ENCODE measurements at regions not wholly inside any gene's neighbourhood (a gene's known extent, or its start where the extent isn't known, plus 50 kb on each side); places are given as distances from the start of the nearest gene placed in this dataset.
A peak's percentile ranks its signal among the peaks of the same experiment; 100 is the strongest.
"Not testable (repeated sequence)": the region's sequence is repeated elsewhere in the genome, so short reads cannot be mapped to it uniquely, and the experiment has no call there.

- peak in 9 of 11 experiments; percentile 13 to 70 (median 43); a peak in 11 of 22 replicates for TF ChIP-seq Cebpa-rat (IDR thresholded peaks at IDR 0.05)
- not testable (repeated sequence) for H3K4me3 ChIP-seq, H3K27me3 ChIP-seq, H3K4me2 ChIP-seq, H4K20me1 ChIP-seq, H3K36me3 ChIP-seq, H3K9ac ChIP-seq, H3K27ac ChIP-seq
- peaks cover 0 to 38% (median 0%) of the 10 kb centered on the region in 10 experiments; a peak in 7 of 20 replicates for H3K4me1 ChIP-seq
- H3K9me3 ChIP-seq (replicated peaks in 1 of 11): peaks cover 0 to 12% (median 4%) of the 10 kb centered on the region in 11 experiments; a peak in 9 of 22 replicates
These were observed 447.3 kb downstream of the OTOL1 start for GRCh38 chr3:161943801-161944345.

DNA sequence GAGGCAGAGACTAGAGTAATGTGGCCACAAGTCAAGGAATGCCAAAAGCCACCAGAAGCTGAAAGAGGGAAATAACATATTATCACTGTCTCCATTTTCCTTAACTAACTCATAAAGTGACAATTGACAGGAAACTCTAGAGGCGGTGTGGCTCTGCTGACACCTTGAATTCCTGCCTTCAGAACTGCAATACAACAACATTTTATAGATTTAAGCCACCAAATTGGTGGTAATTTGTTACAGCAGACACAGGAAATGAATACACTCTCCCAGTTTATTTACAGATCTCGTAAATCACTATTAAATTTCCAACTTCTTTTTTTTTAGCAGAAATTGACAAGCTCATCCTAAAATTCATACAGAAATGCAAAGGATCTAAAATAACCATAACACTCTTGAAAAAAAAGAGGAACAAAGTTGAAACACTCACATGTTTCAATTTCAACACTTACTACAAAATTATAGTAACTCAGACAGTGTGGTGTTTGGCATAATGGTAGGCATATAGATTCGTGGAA, 449.9 kb downstream of the OTOL1 start:
- Histone ChIP-seq H3K9me3 (replicated peaks in 1 of 11) (peaks cover 0 to 22% (median 4%) of the 10 kb centered on the region in 11 experiments; a peak in 9 of 22 replicates), H3K4me1 (peaks cover 0 to 21% (median 0%) of the 10 kb centered on the region in 10 experiments; a peak in 7 of 20 replicates), H3K27me3 (no peaks in the 10 kb centered on the region), H4K20me1 (no peaks in the 10 kb centered on the region), H3K4me3 (no peak overlapping the region; a peak in 2 of 20 replicates), H3K27ac (peak overlapping the region in 3 of 11 experiments; percentile 56 to 64 (median 63); a peak in 7 of 22 replicates), H3K4me2 (peak overlapping the region in 4 of 11 experiments; percentile 23 to 82 (median 68); a peak in 7 of 22 replicates), H3K36me3 (no peaks in the 10 kb centered on the region), H3K9ac (peak overlapping the region in 2 of 11 experiments; percentile 21 to 26; a peak in 1 of 22 replicates)
- no peak for TF ChIP-seq Cebpa-rat (IDR thresholded peaks at IDR 0.05)

DNA sequence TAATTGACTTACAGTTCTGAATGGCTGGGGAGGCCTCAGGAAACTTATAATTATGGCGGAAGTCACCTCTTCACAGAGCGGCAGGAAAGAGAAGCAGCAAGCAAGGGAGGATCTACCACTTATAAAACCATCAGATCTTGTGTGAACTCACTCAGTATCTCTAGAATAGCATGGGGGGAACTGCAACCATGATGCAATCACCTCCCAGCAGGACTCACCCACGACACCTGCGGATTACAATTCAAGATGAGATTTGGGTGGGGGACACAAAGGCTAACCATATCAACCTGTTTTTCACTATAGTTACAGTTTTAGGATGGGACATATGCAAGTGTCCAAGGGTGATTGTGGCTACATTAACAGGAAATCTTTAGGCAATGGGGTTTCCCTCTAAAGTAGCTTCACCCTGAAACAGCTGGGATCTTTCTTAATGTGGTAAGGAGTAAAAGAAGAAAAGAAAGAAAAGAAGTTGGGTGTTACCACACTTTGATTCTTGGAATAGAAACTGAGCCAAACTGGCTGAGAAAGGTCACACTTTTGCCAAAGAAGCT, 453.8 kb downstream of the OTOL1 start:
- no peak overlapping the region for H3K4me3 ChIP-seq
- H3K4me1 ChIP-seq: peaks cover 0 to 21% (median 0%) of the 10 kb centered on the region in 10 experiments; a peak in 7 of 20 replicates
- H3K36me3 ChIP-seq: no peaks in the 10 kb centered on the region
- H4K20me1 ChIP-seq: no peaks in the 10 kb centered on the region
- H3K27ac ChIP-seq: no peak overlapping the region
- no peak overlapping the region for H3K4me2 ChIP-seq
- no peaks in the 10 kb centered on the region for H3K27me3 ChIP-seq
- TF ChIP-seq Cebpa-rat (IDR thresholded peaks at IDR 0.05): no peak; a peak in 1 of 22 replicates
- H3K9me3 ChIP-seq (replicated peaks in 1 of 11): peaks cover 0 to 13% (median 0%) of the 10 kb centered on the region in 11 experiments; a peak in 5 of 22 replicates
- no peak overlapping the region for H3K9ac ChIP-seq

DNA sequence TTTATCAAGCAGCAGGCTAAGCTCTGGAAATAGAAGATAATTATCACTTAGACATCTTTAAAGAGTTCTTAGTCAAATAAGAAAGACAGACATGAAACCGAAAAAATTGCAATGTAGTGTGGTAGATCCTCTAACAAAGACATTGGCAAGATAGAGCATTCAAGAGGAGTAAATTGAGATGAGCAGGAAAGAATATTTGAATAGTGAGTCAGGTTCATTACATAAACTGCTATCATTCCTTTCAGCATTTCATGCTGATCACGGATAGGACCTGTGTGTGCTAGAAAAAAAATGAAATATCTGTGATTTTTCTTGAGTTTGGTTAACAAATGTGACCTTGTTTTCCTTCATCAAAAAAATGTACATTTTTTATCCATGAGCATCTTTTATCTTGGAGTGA, 460.9 kb downstream of the OTOL1 start:
- Histone ChIP-seq H3K4me2 (no peak overlapping the region), H4K20me1 (no peaks in the 10 kb centered on the region), H3K9me3 (replicated peaks in 1 of 11) (0 out of 22 replicates have a peak, but pooled peaks cover 0 to 2% (median 0%) of the 10 kb centered on the region in 11 experiments), H3K4me1 (peaks cover 0 to 14% (median 0%) of the 10 kb centered on the region in 10 experiments; a peak in 3 of 20 replicates), H3K9ac (no peak overlapping the region), H3K36me3 (no peaks in the 10 kb centered on the region), H3K27ac (no peak overlapping the region), H3K4me3 (no peak overlapping the region), H3K27me3 (no peaks in the 10 kb centered on the region)
- TF ChIP-seq Cebpa-rat (IDR thresholded peaks at IDR 0.05): no peak

DNA sequence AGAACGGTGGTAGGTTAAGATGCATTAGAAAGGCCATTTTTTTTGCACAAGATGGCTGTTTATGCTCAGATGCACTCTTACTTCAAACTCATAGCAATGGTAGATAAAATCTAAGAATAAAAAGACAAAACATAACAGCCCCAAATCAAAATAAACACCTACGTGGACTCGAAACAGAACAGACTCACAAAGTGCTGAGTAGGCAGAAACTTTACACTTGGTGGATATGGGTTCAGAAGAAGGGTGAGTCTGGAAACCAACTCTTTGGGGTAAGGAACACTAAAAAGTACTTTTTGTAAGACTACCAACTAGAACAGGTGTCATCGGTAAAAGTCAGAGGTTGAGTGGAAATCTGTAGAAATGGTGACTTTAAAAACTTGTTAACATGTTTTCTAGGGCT, 468.2 kb downstream of the OTOL1 start:
- H3K9ac ChIP-seq: no peak overlapping the region
- no peaks in the 10 kb centered on the region for H4K20me1 ChIP-seq
- no peak for TF ChIP-seq Cebpa-rat (IDR thresholded peaks at IDR 0.05)
- peaks cover 0 to 14% (median 0%) of the 10 kb centered on the region in 10 experiments; a peak in 2 of 20 replicates for H3K4me1 ChIP-seq
- no peaks in the 10 kb centered on the region for H3K36me3 ChIP-seq
- H3K27me3 ChIP-seq: no peaks in the 10 kb centered on the region
- no peak overlapping the region for H3K27ac ChIP-seq
- H3K9me3 ChIP-seq (replicated peaks in 1 of 11): peaks cover 12 to 31% (median 14%) of the 10 kb centered on the region in 11 experiments; a peak in 19 of 22 replicates
- no peak overlapping the region for H3K4me2 ChIP-seq
- no peak overlapping the region for H3K4me3 ChIP-seq

DNA sequence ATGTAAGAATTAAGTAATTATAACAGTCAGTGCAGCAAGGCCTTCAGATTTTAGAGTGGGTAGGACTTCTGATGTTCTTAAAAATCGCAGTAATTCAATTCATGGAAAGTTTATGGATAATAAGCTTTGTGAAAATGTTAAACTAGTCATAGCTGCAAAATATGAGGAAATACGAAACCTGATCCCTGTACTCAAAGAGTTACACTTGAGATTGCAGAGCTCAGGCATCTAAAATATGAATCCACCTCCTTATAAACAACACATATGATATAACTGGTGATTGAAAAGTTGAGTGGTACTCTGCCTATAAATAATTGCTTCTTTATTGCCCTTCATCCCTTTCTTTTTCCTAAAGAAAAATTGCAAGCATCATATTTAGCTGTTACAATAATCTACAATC, 473.3 kb downstream of the OTOL1 start:
- Histone ChIP-seq H3K36me3 (no peaks in the 10 kb centered on the region), H4K20me1 (no peaks in the 10 kb centered on the region), H3K9ac (no peak overlapping the region), H3K9me3 (replicated peaks in 1 of 11) (peaks cover under 1 to 14% (median 6%) of the 10 kb centered on the region in 11 experiments; a peak in 11 of 22 replicates), H3K27me3 (no peaks in the 10 kb centered on the region), H3K27ac (no peak overlapping the region), H3K4me3 (no peak overlapping the region), H3K4me2 (no peak overlapping the region), H3K4me1 (no peaks in the 10 kb centered on the region)
- no peak for TF ChIP-seq Cebpa-rat (IDR thresholded peaks at IDR 0.05)

GRCh38 chr3:161975201-161975600, 478.6 kb downstream of the OTOL1 start:
- Histone ChIP-seq H4K20me1 (no peaks in the 10 kb centered on the region), H3K27me3 (no peaks in the 10 kb centered on the region), H3K27ac (no peak overlapping the region), H3K4me2 (no peak overlapping the region), H3K9me3 (replicated peaks in 1 of 11) (peaks cover 8 to 32% (median 20%) of the 10 kb centered on the region in 11 experiments; a peak in 19 of 22 replicates), H3K4me3 (no peak overlapping the region), H3K36me3 (no peaks in the 10 kb centered on the region), H3K4me1 (peaks cover 0 to 20% (median 11%) of the 10 kb centered on the region in 10 experiments; a peak in 12 of 20 replicates), H3K9ac (no peak overlapping the region)
- TF ChIP-seq Cebpa-rat (IDR thresholded peaks at IDR 0.05): no peak

- Histone ChIP-seq H3K4me3 (no peak overlapping the region), H3K27ac (peak overlapping the region in 2 of 11 experiments; percentile 15 to 52; a peak in 2 of 22 replicates), H3K4me1 (peaks cover 0 to 23% (median 11%) of the 10 kb centered on the region in 10 experiments; a peak in 12 of 20 replicates), H3K4me2 (peak overlapping the region in 10 of 11 experiments; percentile 2 to 65 (median 29); a peak in 14 of 22 replicates), H3K9ac (no peak overlapping the region), H3K9me3 (replicated peaks in 1 of 11) (peaks cover 8 to 32% (median 20%) of the 10 kb centered on the region in 11 experiments; a peak in 19 of 22 replicates), H3K27me3 (no peaks in the 10 kb centered on the region), H3K36me3 (no peaks in the 10 kb centered on the region), H4K20me1 (no peaks in the 10 kb centered on the region)
- no peak for TF ChIP-seq Cebpa-rat (IDR thresholded peaks at IDR 0.05)
These were observed 480.5 kb downstream of the OTOL1 start for GRCh38 chr3:161977063-161977462.

DNA sequence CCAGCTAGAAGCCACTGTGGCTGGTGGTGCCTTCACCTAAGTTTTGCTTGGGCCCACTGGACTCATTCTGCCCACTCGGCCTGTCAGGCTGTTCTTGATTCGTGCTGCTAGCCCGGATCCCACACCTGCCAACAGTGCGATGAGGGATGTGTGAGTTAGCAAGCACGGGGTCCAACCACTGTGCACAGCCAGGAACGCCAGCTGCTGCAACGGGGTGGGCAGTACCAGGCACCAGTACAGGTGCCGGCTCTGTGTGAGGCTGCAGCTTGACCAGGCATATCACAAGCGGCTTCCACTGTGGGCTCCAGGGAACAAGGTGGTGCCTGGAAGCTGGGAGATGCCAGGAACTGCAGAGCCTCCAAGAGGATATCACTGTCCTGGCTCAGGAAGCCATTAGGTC, 481.2 kb downstream of the OTOL1 start:
- Histone ChIP-seq H3K36me3 (no peaks in the 10 kb centered on the region), H4K20me1 (no peaks in the 10 kb centered on the region), H3K4me1 (peaks cover 0 to 27% (median 11%) of the 10 kb centered on the region in 10 experiments; a peak in 12 of 20 replicates), H3K27me3 (no peaks in the 10 kb centered on the region), H3K9ac (no peak overlapping the region), H3K9me3 (replicated peaks in 1 of 11) (peaks cover 8 to 32% (median 20%) of the 10 kb centered on the region in 11 experiments; a peak in 19 of 22 replicates), H3K4me2 (peak overlapping the region in 3 of 11 experiments; percentile 41 to 65 (median 54); a peak in 6 of 22 replicates), H3K27ac (peak overlapping the region in 1 of 11 experiments; percentile 52; a peak in 1 of 22 replicates), H3K4me3 (no peak overlapping the region)
- TF ChIP-seq Cebpa-rat (IDR thresholded peaks at IDR 0.05): no peak

All from BLaER1 treated with 17β-estradiol and CSF1 and Interleukin-3, amounts not matched to agents 10 nM and 100 nM (cell line).